Fibroblast of mammary gland (primary cell): ENCODE measurements at regions not wholly inside any gene's neighbourhood (a gene's known extent, or its start where the extent isn't known, plus 50 kb on each side); places are given as distances from the start of the nearest gene placed in this dataset.
A peak's percentile ranks its signal among the peaks of the same experiment; 100 is the strongest.

Experiments used
- DNase-seq: peaks from one replicate; pipeline ENCODE4 v3.0.0-alpha.2; 2010; ENCODE audit warnings: low read depth
- H3K4me3 ChIP-seq: 2 replicates; pipeline ENCODE4 v1.5.1; 2011; ENCODE audit warnings: low read depth, mild to moderate bottlenecking, low read length, moderate library complexity; ENCODE audit not compliant: control insufficient read depth
- TF ChIP-seq, protein P1 (sequence below): conservative IDR thresholded peaks from 2 replicates; pipeline ENCODE4 v1.5.1; 2011; ENCODE audit warnings: low read depth, low read length, inconsistent platforms; ENCODE audit not compliant: control insufficient read depth, insufficient read depth

DNA sequence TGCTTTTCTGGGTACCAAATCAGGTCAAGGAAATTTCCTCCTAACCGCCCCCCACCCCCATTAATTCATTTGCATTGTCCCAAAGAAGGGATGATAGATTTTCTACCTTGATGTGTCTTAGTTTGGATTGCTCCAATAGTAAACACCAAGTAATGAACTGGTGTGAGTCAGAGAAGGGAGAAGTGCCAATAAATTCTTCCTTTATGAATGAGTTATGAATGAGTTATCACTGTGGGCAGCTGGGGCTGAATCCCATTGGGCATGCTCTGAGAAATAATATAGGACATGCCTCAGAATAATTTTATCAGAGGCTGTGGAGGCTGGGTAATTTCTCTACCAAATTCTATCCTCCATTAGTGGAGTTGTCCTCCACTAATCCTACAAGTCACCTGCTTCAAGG, 277.9 kb upstream of the FLRT2 start:
- H3K4me3 ChIP-seq, result no peak overlapping the region
- peak; percentile 80 for DNase-seq
- TF ChIP-seq, protein P1, sequence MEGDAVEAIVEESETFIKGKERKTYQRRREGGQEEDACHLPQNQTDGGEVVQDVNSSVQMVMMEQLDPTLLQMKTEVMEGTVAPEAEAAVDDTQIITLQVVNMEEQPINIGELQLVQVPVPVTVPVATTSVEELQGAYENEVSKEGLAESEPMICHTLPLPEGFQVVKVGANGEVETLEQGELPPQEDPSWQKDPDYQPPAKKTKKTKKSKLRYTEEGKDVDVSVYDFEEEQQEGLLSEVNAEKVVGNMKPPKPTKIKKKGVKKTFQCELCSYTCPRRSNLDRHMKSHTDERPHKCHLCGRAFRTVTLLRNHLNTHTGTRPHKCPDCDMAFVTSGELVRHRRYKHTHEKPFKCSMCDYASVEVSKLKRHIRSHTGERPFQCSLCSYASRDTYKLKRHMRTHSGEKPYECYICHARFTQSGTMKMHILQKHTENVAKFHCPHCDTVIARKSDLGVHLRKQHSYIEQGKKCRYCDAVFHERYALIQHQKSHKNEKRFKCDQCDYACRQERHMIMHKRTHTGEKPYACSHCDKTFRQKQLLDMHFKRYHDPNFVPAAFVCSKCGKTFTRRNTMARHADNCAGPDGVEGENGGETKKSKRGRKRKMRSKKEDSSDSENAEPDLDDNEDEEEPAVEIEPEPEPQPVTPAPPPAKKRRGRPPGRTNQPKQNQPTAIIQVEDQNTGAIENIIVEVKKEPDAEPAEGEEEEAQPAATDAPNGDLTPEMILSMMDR, result no peak

DNA sequence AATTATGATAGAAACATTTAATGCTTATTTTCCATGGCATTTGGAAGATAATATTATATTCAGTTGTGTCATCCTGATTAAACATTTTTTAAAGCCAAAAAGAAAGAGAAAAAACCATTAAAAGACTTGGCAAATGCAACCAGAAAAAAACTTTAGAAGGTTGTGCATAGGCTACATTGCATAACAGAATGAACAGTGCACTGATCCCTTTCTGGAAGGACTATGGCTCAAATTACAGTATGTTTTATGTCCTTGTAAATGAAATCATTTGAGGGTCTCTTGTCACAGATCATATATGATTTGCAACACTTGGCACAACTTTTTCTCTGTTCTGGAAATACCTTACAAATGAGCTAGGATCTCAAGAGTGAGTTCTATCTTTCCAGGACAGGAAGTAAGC, 275.2 kb upstream of the FLRT2 start:
- DNase-seq, result no peak
- TF ChIP-seq, protein P1, result no peak
- no peak overlapping the region for H3K4me3 ChIP-seq

DNA sequence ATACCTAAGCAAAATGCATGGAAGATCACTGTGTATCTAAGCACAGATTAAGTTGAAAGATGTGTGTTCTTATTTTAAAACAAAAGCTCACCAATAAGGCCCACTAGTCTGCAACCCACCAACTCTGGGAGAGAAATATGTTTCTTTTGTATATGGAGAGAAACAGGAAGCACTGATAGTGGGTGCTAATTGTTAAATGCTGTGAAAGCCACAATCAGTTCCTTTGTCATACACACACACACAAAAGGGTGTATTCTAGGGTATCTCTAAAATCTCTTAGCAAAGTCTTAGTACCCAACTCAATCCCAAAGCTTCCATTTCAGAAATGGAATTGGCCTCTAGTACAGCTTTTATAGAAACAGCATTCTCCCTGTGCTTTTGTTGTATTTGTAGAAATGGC, 272.7 kb upstream of the FLRT2 start:
- DNase-seq, result no peak
- H3K4me3 ChIP-seq, result no peak overlapping the region
- TF ChIP-seq, protein P1, result no peak

- no peak for DNase-seq
- H3K4me3 ChIP-seq, result no peak overlapping the region
- TF ChIP-seq, protein P1, result no peak
Observed at GRCh38 chr14:85263916-85264675, 265.8 kb upstream of the FLRT2 start.

DNA sequence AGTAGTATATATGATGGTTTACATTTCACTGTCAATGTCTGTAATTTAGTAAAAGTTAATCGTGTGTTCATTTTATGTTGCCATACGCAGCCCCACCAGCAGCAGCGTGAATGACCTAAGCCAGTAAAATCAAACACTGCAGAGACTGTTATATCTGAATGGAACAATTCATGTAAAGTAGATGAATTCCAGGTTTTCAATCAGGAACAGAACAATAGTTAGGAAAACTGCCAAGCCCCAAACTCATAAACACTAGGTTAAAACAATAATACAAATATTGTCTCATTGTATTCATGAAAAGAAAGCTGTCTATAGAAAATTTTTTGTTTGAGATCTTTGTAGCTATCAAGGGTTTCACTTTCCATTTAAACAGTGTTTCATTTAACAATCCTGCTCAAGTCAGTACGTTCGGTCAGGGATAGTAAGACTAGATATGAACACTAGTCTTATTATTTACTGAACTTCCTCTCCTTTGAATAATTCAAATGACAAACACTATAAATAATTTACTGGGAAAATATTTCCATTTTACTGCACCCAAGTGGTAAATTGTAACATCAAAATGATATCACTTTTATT, 256.8 kb upstream of the FLRT2 start:
- no peak overlapping the region for H3K4me3 ChIP-seq
- TF ChIP-seq, protein P1, result no peak
- DNase-seq, result no peak

DNA sequence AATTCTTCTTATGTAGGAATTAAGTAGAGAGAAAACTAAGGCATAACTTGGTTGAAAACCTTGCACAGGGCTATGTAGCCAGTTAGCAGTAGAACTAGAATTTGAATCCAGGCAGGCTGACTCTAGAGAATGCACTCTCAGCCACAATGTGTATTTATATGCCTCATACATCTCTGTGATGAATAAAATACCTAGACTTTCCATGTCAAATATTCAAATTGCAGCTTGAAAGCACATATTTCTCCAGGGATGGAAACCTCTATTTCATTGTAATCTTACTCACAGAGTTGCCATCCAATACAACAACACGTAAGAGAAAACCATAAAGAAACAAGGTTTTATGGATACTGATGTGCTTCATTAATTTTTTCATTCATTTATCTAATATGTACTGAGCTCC, 256.0 kb upstream of the FLRT2 start:
- no peak overlapping the region for H3K4me3 ChIP-seq
- DNase-seq, result no peak
- TF ChIP-seq, protein P1, result no peak
